Epithelial cell of esophagus (primary cell): ENCODE measurements at regions not wholly inside any gene's neighbourhood (a gene's known extent, or its start where the extent isn't known, plus 50 kb on each side); places are given as distances from the start of the nearest gene placed in this dataset.

Experiments used
- DNase-seq: peaks from one replicate; pipeline ENCODE4 v3.0.0; 2010; ENCODE audit warnings: low read depth
- H3K4me3 ChIP-seq: 2 replicates; pipeline ENCODE4 v1.5.1; 2011; ENCODE audit warnings: mild to moderate bottlenecking, low read length, control low read depth
- TF ChIP-seq, protein P1 (sequence below): IDR thresholded peaks from 2 replicates; pipeline ENCODE4 v1.5.1; 2011; ENCODE audit warnings: low read depth, mild to moderate bottlenecking, low read length, control low read depth, inconsistent platforms; ENCODE audit not compliant: insufficient read depth; ENCODE audit errors: missing control alignments

DNA sequence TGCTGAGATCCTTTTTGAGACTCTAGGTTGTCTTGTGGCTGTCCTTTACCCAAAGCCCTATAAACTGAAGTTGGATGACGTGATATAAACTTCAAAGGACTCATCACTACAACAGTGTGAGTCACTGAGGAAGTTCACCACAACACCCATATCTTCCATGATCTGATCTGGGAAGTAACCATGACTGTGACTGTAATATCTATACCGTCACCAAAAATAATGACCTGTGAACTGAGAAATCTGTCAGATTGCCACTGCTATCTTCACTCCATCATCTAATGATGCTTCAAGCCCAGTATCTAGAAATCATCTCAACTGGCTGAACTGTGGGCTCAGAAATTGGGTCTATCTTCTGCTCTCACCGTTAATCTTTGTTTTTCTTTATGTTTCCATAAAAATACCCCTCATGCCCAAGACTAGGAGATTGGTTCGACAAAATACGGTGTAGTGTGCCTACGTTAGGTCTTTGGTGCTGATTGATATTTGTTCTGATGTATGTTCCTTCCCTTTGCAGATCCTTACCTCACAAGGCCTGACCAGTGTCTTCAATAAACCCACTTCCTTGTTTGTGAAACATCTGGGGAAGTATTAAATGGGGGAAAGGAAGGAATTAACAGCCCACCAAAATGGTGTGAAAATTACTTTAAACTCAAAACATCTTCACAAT, 78.2 kb downstream of the MYL12B start:
- DNase-seq: peak; percentile 33
- H3K4me3 ChIP-seq: no peak overlapping the region
- TF ChIP-seq, protein P1, sequence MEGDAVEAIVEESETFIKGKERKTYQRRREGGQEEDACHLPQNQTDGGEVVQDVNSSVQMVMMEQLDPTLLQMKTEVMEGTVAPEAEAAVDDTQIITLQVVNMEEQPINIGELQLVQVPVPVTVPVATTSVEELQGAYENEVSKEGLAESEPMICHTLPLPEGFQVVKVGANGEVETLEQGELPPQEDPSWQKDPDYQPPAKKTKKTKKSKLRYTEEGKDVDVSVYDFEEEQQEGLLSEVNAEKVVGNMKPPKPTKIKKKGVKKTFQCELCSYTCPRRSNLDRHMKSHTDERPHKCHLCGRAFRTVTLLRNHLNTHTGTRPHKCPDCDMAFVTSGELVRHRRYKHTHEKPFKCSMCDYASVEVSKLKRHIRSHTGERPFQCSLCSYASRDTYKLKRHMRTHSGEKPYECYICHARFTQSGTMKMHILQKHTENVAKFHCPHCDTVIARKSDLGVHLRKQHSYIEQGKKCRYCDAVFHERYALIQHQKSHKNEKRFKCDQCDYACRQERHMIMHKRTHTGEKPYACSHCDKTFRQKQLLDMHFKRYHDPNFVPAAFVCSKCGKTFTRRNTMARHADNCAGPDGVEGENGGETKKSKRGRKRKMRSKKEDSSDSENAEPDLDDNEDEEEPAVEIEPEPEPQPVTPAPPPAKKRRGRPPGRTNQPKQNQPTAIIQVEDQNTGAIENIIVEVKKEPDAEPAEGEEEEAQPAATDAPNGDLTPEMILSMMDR: no peak

GRCh38 chr18:3340682-3341097, 78.8 kb downstream of the MYL12B start:
- TF ChIP-seq, protein P1: no peak
- H3K4me3 ChIP-seq: no peak overlapping the region
- DNase-seq: no peak

GRCh38 chr18:3342628-3343027, 80.7 kb downstream of the MYL12B start:
- no peak for DNase-seq
- TF ChIP-seq, protein P1: no peak
- H3K4me3 ChIP-seq: no peak overlapping the region

GRCh38 chr18:3345452-3345851, 83.5 kb downstream of the MYL12B start:
- peak; percentile 58 for DNase-seq

DNA sequence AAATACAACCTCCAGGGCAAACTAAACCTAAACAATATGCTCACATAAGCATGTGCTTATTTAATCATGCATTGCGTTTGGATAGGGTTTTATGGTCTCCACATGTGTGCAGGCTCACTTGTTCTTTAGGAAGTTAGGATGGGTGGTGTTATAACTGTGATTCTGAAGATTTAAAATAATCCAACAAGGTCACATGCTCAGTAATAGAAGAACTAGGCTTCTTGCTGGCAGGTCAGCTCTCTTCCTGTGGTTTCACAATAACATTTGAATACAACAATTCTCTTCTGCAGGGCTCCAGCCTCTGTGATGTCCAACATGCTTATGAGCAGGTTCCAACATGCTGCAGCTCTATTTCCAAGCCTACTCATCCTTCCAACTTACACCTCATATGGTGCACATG, 84.0 kb downstream of the MYL12B start:
- DNase-seq: peak; percentile 96
- H3K4me3 ChIP-seq: no peak overlapping the region
- TF ChIP-seq, protein P1: no peak

More at GRCh38 chr18:3345452-3345851, 83.5 kb downstream of the MYL12B start:
- TF ChIP-seq, protein P1: no peak
- H3K4me3 ChIP-seq: no peak overlapping the region

GRCh38 chr18:3346487-3346886, 84.6 kb downstream of the MYL12B start:
- H3K4me3 ChIP-seq: no peak overlapping the region
- TF ChIP-seq, protein P1: no peak
- DNase-seq: peak; percentile 72

DNA sequence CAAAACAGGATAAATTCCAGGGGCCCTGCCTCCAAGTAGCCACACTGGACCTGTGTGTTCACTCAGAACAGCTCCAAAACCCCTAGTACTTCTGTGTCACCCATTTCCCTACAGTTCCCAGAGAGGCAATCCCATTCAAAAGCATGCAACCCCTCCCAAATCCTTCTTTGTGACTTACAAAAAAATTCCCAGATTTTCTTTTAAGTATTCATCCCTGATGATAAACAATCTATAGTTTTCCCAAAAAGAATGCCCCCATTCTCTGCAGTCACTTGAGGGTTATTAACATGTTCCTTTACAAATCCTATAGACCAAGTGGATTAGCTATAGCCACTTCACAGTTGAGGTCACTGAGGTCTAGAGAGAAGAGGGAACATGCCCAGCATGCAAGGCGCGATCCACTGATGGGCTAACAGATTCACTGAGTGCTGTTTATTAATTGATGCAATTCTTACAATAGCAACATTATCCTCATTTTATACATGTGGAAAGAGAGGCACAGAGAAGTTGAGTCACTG, 85.4 kb downstream of the MYL12B start:
- no peak for DNase-seq
- H3K4me3 ChIP-seq: no peak overlapping the region
- TF ChIP-seq, protein P1: no peak
